Panc1 (cell line): ENCODE measurements at regions not wholly inside any gene's neighbourhood (a gene's known extent, or its start where the extent isn't known, plus 50 kb on each side); places are given as distances from the start of the nearest gene placed in this dataset.

Experiments used
- ATAC-seq: fragments of 200-7000 bp; cut with Tn5 transposase; 2 replicates; pipeline ENCODE4 v1.9.1; 2020; ENCODE audit warnings: mild to moderate bottlenecking, moderate library complexity
- BruUV-seq: library from RNA; stranded (reverse); fragments of 400-500 nt; replicated peaks from 2 replicates; lab custom pipeline; 2021; lab: Mats Ljungman, UMichigan
- CTCF ChIA-PET: fragments of 300-600 bp; sonication (Branson Sonifier 250); formaldehyde crosslinking; loops from one replicate; lab custom pipeline; 2022; ENCODE audit warnings: antibody characterized with exemption; lab: Charles Lee
- POLR2A ChIA-PET: fragments of 300-600 bp; sonication (Branson Sonifier 250); formaldehyde crosslinking; loops from one replicate; lab custom pipeline; 2022; ENCODE audit warnings: antibody characterized with exemption; lab: Charles Lee
- DNase-seq: peaks from one replicate; pipeline ENCODE4 v3.0.0-alpha.2; 2010; ENCODE audit warnings: low read depth, low spot score
- H3K27ac ChIP-seq: 2 replicates; pipeline ENCODE4 v1.5.1; 2011; ENCODE audit warnings: mild to moderate bottlenecking, low read length, inconsistent platforms
- H3K27me3 ChIP-seq: fragments of 200-500 bp; sonication (Bioruptor generic); 2 replicates; pipeline ENCODE4 v1.6.0; 2014; ENCODE audit warnings: low read length, inconsistent platforms; ENCODE audit not compliant: control insufficient read depth, insufficient read depth
- H3K36me3 ChIP-seq: fragments of 200-500 bp; sonication (Bioruptor generic); 2 replicates; pipeline ENCODE4 v1.5.1; 2014; ENCODE audit warnings: inconsistent platforms, mild to moderate bottlenecking, low read length, moderate library complexity; ENCODE audit not compliant: control insufficient read depth, insufficient read depth
- H3K4me1 ChIP-seq: 2 replicates; pipeline ENCODE4 v1.5.1; 2011; ENCODE audit warnings: inconsistent platforms, mild to moderate bottlenecking, low read length, moderate library complexity; ENCODE audit not compliant: control insufficient read depth, insufficient read depth
- H3K4me3 ChIP-seq, 2 experiments: 2 replicates each; pipeline ENCODE4 v1.5.1; 2011 to 2012; ENCODE audit warnings: low read depth in 2 of 2, low read length in 2 of 2, mild to moderate bottlenecking in 2 of 2, inconsistent platforms in 1 of 2, moderate library complexity in 1 of 2
- H3K9me3 ChIP-seq: fragments of 200-500 bp; sonication (Bioruptor generic); 2 replicates; pipeline ENCODE4 v1.5.1; 2014; ENCODE audit warnings: low read depth, mild to moderate bottlenecking, inconsistent platforms, low read length, moderate library complexity; ENCODE audit not compliant: control insufficient read depth, insufficient read depth
- CTCF ChIP-seq: fragments of 450-650 bp; IDR thresholded peaks from 2 replicates; pipeline ENCODE4 v1.5.1; 2017; ENCODE audit warnings: mild to moderate bottlenecking
- POLR2AphosphoS5 ChIP-seq: IDR thresholded peaks from 2 replicates; pipeline ENCODE4 v1.6.1; 2012; ENCODE audit warnings: mild to moderate bottlenecking, low read depth, low read length, moderate library complexity
- SIN3A ChIP-seq: IDR thresholded peaks from 2 replicates; pipeline ENCODE4 v1.6.1; 2012; ENCODE audit warnings: low read depth, mild to moderate bottlenecking, low read length, moderate library complexity, borderline replicate concordance; ENCODE audit not compliant: insufficient read depth
- TCF7L2 ChIP-seq: IDR thresholded peaks from 2 replicates; pipeline ENCODE4 v1.6.1; 2011; ENCODE audit warnings: mild to moderate bottlenecking, low read depth, low read length, inconsistent platforms
- in situ Hi-C: cut with HindIII; loops from 2 replicates; pipeline ENCODE4 v1.10.0; 2016; ENCODE audit warnings: low sequenced_read_pairs, low pct_unique_long_range_greater_than_20kb
- intact Hi-C: fragments of 100-400 bp; cut with micrococcal nuclease; formaldehyde crosslinking; loops from one replicate; pipeline ENCODE4 v1.10.0; 2022; ENCODE audit not compliant: unreplicated experiment
- TF ChIP-seq, protein P1 (sequence below), 2 experiments: IDR thresholded peaks; 2 replicates each; pipeline ENCODE4 v1.6.1; 2011 to 2012; ENCODE audit warnings: low read depth in 2 of 2, control low read depth in 1 of 2, low read length in 1 of 2, mild to moderate bottlenecking in 1 of 2, moderate library complexity in 1 of 2; ENCODE audit not compliant: insufficient read depth in 1 of 2

- intact Hi-C loops, result no loop called here
- ChIA-PET CTCF (no interaction called here), POLR2A (no interaction called here)
- H3K4me1 ChIP-seq, result no peaks in the 10 kb centered on the region
- in situ Hi-C loops, result no loop called here
- H3K36me3 ChIP-seq, result no peaks in the 10 kb centered on the region
- ATAC-seq (no peak), DNase-seq (no peak)
- no peak overlapping the region for H3K4me3 ChIP-seq
- BruUV-seq, result no TSS peak
- H3K27me3 ChIP-seq, result peaks cover 4% of the 10 kb centered on the region
- TF ChIP-seq, protein P1, sequence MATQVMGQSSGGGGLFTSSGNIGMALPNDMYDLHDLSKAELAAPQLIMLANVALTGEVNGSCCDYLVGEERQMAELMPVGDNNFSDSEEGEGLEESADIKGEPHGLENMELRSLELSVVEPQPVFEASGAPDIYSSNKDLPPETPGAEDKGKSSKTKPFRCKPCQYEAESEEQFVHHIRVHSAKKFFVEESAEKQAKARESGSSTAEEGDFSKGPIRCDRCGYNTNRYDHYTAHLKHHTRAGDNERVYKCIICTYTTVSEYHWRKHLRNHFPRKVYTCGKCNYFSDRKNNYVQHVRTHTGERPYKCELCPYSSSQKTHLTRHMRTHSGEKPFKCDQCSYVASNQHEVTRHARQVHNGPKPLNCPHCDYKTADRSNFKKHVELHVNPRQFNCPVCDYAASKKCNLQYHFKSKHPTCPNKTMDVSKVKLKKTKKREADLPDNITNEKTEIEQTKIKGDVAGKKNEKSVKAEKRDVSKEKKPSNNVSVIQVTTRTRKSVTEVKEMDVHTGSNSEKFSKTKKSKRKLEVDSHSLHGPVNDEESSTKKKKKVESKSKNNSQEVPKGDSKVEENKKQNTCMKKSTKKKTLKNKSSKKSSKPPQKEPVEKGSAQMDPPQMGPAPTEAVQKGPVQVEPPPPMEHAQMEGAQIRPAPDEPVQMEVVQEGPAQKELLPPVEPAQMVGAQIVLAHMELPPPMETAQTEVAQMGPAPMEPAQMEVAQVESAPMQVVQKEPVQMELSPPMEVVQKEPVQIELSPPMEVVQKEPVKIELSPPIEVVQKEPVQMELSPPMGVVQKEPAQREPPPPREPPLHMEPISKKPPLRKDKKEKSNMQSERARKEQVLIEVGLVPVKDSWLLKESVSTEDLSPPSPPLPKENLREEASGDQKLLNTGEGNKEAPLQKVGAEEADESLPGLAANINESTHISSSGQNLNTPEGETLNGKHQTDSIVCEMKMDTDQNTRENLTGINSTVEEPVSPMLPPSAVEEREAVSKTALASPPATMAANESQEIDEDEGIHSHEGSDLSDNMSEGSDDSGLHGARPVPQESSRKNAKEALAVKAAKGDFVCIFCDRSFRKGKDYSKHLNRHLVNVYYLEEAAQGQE (IDR thresholded peaks at IDR 0.05; ENCODE audit: insufficient read depth in 1 of 2, low read depth in 2 of 2, low read length in 1 of 2), result no peak
- TF ChIP-seq CTCF (no peak), SIN3A (no peak)
- H3K27ac ChIP-seq, result no peak overlapping the region
- H3K9me3 ChIP-seq, result no peaks in the 10 kb centered on the region
These were observed 417.1 kb upstream of the CCDC196 start for GRCh38 chr14:66069036-66069435.

DNA sequence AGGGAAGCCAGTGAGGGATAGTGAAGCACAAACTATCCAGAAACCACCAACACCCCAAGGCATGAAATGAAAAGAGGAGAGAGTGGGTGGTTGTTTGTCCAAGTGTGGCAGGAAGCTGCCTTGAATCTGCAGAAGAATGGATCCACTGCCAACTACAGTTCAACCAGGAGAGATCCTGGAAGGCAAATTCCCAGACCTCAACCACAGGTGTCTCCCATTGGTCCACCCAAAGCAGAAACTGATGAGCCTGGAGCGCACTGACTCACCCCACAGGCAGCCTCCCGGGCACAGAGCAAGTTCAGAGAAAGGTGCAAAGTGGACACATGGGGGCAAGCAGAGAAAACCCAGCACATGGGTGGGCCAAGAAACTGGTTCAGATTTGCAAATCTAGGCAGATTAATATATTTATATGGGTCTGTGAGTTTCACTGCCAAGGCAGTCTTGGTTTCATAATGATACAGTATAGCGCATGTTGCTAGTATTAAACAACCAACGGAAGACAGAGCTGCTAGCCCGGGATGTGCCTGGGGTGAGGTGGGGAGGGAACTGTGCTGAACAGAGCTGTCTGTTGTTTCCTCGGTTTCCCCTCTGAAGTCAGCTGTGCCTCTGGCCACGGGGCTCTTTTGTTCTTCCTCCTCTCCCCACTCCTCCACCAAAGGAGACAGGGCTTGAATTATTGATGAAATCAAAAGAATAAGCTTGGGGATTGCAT, 416.2 kb upstream of the CCDC196 start:
- POLR2A ChIA-PET, result no interaction called here
- no TSS peak for BruUV-seq
- intact Hi-C loops, result no loop called here
- Histone ChIP-seq H3K36me3 (no peaks in the 10 kb centered on the region), H3K4me1 (no peaks in the 10 kb centered on the region), H3K27me3 (peaks cover 4% of the 10 kb centered on the region), H3K27ac (no peak overlapping the region), H3K9me3 (no peaks in the 10 kb centered on the region), H3K4me3 (no peak overlapping the region)
- in situ Hi-C loops, result no loop called here
- DNase-seq, result no peak
- CTCF ChIA-PET, result no interaction called here
- ATAC-seq, result no peak
- TF ChIP-seq, protein P1 (IDR thresholded peaks at IDR 0.05; ENCODE audit: insufficient read depth in 1 of 2, low read depth in 2 of 2, low read length in 1 of 2), result no peak
- TF ChIP-seq TCF7L2 (no peak), SIN3A (no peak), POLR2AphosphoS5 (no peak), CTCF (no peak)
